HepG2 (cell line): ENCODE measurements at regions not wholly inside any gene's neighbourhood (a gene's known extent, or its start where the extent isn't known, plus 50 kb on each side); places are given as distances from the start of the nearest gene placed in this dataset.
A peak's percentile ranks its signal among the peaks of the same experiment; 100 is the strongest.

Source experiments
- ATAD3A ChIP-seq: sonication (generic); formaldehyde crosslinking; IDR thresholded peaks from 2 replicates; pipeline ENCODE4 v1.4.0; 2020; ENCODE audit warnings: missing genetic modification reagents
- FOXP1 ChIP-seq, 2 experiments: fragments of 450-650 bp in 1 of 2; IDR thresholded peaks; 2 replicates each; pipeline ENCODE4 v1.6.1; 2017 to 2018; ENCODE audit warnings: antibody characterized with exemption in 1 of 2
- GFI1 ChIP-seq: sonication (generic); formaldehyde crosslinking; IDR thresholded peaks from 2 replicates; pipeline ENCODE4 v1.5.0; 2020; ENCODE audit warnings: missing genetic modification reagents, mild to moderate bottlenecking, borderline replicate concordance
- HNRNPLL ChIP-seq: fragments of 200-400 bp; formaldehyde crosslinking; IDR thresholded peaks from 2 replicates; pipeline ENCODE4 v1.6.1; 2017; ENCODE audit warnings: mild to moderate bottlenecking, low read depth, low read length; ENCODE audit not compliant: poor library complexity, severe bottlenecking
- IKZF1 ChIP-seq: fragments of 450-650 bp; IDR thresholded peaks from 2 replicates; pipeline ENCODE4 v1.7.1; 2016
- NCOR1 ChIP-seq: fragments of 200-600 bp; sonication (generic); IDR thresholded peaks from 2 replicates; pipeline ENCODE4 v1.7.0; 2017; ENCODE audit warnings: antibody characterized with exemption, low read length, borderline replicate concordance
- POLR2AphosphoS2 ChIP-seq: IDR thresholded peaks from 2 replicates; pipeline ENCODE4 v1.6.1; 2011; ENCODE audit warnings: low read depth, low read length, improper control_type of control experiment
- SMC3 ChIP-seq: IDR thresholded peaks from 2 replicates; pipeline ENCODE4 v1.6.1; 2011; ENCODE audit warnings: low read length, improper control_type of control experiment
- SRSF9 ChIP-seq: fragments of 200-400 bp; formaldehyde crosslinking; IDR thresholded peaks from 2 replicates; pipeline ENCODE4 v1.6.1; 2018; ENCODE audit warnings: borderline replicate concordance, mild to moderate bottlenecking, low read depth, low read length; ENCODE audit not compliant: insufficient read depth, poor library complexity, severe bottlenecking
- SUZ12 ChIP-seq: fragments of 150-350 bp; IDR thresholded peaks from 2 replicates; pipeline ENCODE4 v1.6.1; 2014; ENCODE audit warnings: low read depth, low read length
- YEATS2 ChIP-seq: sonication (generic); formaldehyde crosslinking; IDR thresholded peaks from 2 replicates; pipeline ENCODE4 v1.4.0; 2020; ENCODE audit warnings: missing genetic modification reagents, borderline replicate concordance
- ZFP36 ChIP-seq: fragments of 150-350 bp; IDR thresholded peaks from 2 replicates; pipeline ENCODE4 v1.6.1; 2018; ENCODE audit warnings: borderline replicate concordance, low read length, low read depth; ENCODE audit not compliant: partially characterized antibody
- ZNF138 ChIP-seq: sonication (generic); formaldehyde crosslinking; IDR thresholded peaks from 2 replicates; pipeline ENCODE4 v1.5.0; 2020; ENCODE audit warnings: mild to moderate bottlenecking, low read depth, missing genetic modification reagents
- ZNF550 ChIP-seq: sonication (generic); formaldehyde crosslinking; IDR thresholded peaks from 2 replicates; pipeline ENCODE4 v1.4.0; 2020; ENCODE audit warnings: mild to moderate bottlenecking, missing genetic modification reagents, borderline replicate concordance
- ZNF646 ChIP-seq: sonication (generic); formaldehyde crosslinking; IDR thresholded peaks from 2 replicates; pipeline ENCODE4 v1.9.0; 2021; ENCODE audit warnings: mild to moderate bottlenecking, missing genetic modification reagents
- ZNF780A ChIP-seq: sonication (generic); formaldehyde crosslinking; IDR thresholded peaks from 2 replicates; pipeline ENCODE4 v1.8.0; 2022; ENCODE audit warnings: mild to moderate bottlenecking, missing genetic modification reagents, moderate library complexity
- TF ChIP-seq, protein P1 (sequence below): sonication (generic); formaldehyde crosslinking; IDR thresholded peaks from 2 replicates; pipeline ENCODE4 v1.8.0; 2022; ENCODE audit warnings: missing genetic modification reagents, mild to moderate bottlenecking, borderline replicate concordance
- TF ChIP-seq, protein P2 (sequence below): sonication (generic); formaldehyde crosslinking; IDR thresholded peaks from 2 replicates; pipeline ENCODE4 v1.8.1; 2023; ENCODE audit warnings: missing genetic modification reagents, mild to moderate bottlenecking, borderline replicate concordance
- TF ChIP-seq, protein P3 (sequence below): sonication (generic); formaldehyde crosslinking; IDR thresholded peaks from 2 replicates; pipeline ENCODE4 v1.4.0; 2020; ENCODE audit warnings: missing genetic modification reagents, borderline replicate concordance

GRCh38 chr6:1068905-1069304, 243.0 kb upstream of the FOXQ1 start (continued):
- TF ChIP-seq FOXP1 (IDR thresholded peaks at IDR 0.05), result peak; percentile 51; the same call in 1 of the 2 replicates
- TF ChIP-seq FOXP1 (CRISPR knock-in tag; IDR thresholded peaks at IDR 0.05), result no peak
- TF ChIP-seq SUZ12, result no peak
- no peak for TF ChIP-seq ZFP36
- no peak for TF ChIP-seq ZNF780A (CRISPR knock-in tag)
- TF ChIP-seq POLR2AphosphoS2, result no peak
- TF ChIP-seq YEATS2 (CRISPR knock-in tag), result no peak
- no peak for TF ChIP-seq NCOR1
- peak; percentile 68; the same call in 1 of the 2 replicates for TF ChIP-seq IKZF1
- no peak for TF ChIP-seq SRSF9
- no peak for TF ChIP-seq HNRNPLL
- TF ChIP-seq, protein P1, sequence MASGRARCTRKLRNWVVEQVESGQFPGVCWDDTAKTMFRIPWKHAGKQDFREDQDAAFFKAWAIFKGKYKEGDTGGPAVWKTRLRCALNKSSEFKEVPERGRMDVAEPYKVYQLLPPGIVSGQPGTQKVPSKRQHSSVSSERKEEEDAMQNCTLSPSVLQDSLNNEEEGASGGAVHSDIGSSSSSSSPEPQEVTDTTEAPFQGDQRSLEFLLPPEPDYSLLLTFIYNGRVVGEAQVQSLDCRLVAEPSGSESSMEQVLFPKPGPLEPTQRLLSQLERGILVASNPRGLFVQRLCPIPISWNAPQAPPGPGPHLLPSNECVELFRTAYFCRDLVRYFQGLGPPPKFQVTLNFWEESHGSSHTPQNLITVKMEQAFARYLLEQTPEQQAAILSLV (CRISPR knock-in tag), result no peak
- TF ChIP-seq, protein P2, sequence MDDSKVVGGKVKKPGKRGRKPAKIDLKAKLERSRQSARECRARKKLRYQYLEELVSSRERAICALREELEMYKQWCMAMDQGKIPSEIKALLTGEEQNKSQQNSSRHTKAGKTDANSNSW (CRISPR knock-in tag), result no peak
- TF ChIP-seq ZNF646 (CRISPR knock-in tag), result peak; percentile 72; the same call in 1 of the 2 replicates
- TF ChIP-seq ATAD3A (CRISPR knock-in tag), result no peak
- TF ChIP-seq, protein P3, sequence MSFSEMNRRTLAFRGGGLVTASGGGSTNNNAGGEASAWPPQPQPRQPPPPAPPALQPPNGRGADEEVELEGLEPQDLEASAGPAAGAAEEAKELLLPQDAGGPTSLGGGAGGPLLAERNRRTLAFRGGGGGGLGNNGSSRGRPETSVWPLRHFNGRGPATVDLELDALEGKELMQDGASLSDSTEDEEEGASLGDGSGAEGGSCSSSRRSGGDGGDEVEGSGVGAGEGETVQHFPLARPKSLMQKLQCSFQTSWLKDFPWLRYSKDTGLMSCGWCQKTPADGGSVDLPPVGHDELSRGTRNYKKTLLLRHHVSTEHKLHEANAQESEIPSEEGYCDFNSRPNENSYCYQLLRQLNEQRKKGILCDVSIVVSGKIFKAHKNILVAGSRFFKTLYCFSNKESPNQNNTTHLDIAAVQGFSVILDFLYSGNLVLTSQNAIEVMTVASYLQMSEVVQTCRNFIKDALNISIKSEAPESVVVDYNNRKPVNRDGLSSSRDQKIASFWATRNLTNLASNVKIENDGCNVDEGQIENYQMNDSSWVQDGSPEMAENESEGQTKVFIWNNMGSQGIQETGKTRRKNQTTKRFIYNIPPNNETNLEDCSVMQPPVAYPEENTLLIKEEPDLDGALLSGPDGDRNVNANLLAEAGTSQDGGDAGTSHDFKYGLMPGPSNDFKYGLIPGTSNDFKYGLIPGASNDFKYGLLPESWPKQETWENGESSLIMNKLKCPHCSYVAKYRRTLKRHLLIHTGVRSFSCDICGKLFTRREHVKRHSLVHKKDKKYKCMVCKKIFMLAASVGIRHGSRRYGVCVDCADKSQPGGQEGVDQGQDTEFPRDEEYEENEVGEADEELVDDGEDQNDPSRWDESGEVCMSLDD (CRISPR knock-in tag), result no peak
- TF ChIP-seq ZNF550 (CRISPR knock-in tag), result no peak
- no peak for TF ChIP-seq ZNF138
- no peak for TF ChIP-seq GFI1 (CRISPR knock-in tag)
- no peak for TF ChIP-seq SMC3
